22Rv1 (cell line): ENCODE measurements at regions not wholly inside any gene's neighbourhood (a gene's known extent, or its start where the extent isn't known, plus 50 kb on each side); places are given as distances from the start of the nearest gene placed in this dataset.
A peak's percentile ranks its signal among the peaks of the same experiment; 100 is the strongest.

Experiments
- H3K27ac ChIP-seq: fragments of 450-650 bp; 2 replicates; pipeline ENCODE4 v1.5.1; 2017
- ZFX ChIP-seq: fragments of 450-650 bp; IDR thresholded peaks from 2 replicates; pipeline ENCODE4 v1.6.1; 2017; ENCODE audit warnings: antibody characterized with exemption, borderline replicate concordance
- TF ChIP-seq, protein P1 (sequence below): fragments of 450-650 bp; IDR thresholded peaks from 2 replicates; pipeline ENCODE4 v1.5.1; 2017; ENCODE audit warnings: mild to moderate bottlenecking

DNA sequence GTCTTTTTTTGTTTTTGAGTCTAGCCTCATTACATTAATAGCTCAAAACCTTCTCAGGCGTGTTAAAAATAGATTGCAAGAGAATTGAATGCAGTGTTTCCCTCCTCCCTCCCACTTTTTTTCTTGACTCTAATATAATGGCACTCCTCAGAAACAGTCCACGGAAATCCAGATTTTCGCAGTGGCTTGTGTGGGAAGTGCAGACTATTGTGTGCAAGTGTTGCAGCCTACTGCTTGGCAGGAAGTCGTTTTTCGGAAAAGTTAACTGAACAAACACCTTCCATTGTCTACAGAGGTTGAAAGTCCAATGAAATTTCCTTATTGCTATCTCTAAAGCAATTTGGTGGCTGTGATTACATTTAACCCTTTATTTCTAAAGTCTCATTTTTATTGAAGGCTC, 147.9 kb upstream of the E2F7 start:
- H3K27ac ChIP-seq = no peak overlapping the region
- TF ChIP-seq ZFX = no peak
- TF ChIP-seq, protein P1, sequence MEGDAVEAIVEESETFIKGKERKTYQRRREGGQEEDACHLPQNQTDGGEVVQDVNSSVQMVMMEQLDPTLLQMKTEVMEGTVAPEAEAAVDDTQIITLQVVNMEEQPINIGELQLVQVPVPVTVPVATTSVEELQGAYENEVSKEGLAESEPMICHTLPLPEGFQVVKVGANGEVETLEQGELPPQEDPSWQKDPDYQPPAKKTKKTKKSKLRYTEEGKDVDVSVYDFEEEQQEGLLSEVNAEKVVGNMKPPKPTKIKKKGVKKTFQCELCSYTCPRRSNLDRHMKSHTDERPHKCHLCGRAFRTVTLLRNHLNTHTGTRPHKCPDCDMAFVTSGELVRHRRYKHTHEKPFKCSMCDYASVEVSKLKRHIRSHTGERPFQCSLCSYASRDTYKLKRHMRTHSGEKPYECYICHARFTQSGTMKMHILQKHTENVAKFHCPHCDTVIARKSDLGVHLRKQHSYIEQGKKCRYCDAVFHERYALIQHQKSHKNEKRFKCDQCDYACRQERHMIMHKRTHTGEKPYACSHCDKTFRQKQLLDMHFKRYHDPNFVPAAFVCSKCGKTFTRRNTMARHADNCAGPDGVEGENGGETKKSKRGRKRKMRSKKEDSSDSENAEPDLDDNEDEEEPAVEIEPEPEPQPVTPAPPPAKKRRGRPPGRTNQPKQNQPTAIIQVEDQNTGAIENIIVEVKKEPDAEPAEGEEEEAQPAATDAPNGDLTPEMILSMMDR = no peak

DNA sequence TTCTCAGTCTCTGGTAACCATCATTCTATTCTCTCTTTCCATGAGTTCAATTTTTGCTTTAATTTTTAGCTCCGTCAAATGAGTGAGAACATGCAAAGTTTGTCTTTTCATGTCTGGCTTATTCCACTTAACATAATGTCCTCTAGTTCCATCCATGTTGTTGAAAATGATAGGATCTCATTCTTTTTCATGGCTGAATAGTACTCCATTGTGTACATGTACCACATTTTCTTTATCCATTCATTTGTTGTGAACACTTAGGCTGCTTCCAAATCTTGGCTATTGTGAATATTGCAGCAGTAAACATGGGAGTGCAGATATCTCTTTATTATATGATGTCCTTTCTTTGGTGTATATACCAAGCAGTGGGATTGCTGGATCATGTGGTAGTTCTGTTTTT, 145.4 kb upstream of the E2F7 start:
- no peak for TF ChIP-seq ZFX
- TF ChIP-seq, protein P1 = no peak
- no peak overlapping the region for H3K27ac ChIP-seq

DNA sequence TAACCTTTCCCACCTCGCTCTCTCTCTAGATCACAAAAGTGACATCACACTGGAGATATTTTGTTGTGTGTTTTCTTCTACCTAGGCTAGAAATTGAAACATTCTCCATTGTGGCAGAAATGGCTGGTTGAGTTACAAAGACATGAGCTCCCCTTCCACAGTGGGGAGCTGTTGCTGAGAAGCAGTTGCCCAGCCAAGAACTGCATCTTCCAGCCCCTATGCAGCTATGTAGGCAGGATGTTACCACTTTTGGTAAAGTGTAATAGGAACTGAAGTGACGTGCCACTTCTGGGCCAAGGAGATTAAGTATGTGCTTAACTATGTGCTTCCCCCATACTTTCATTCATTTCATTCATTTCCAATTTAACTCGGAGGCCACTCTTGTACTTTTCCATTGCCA, 138.7 kb upstream of the E2F7 start:
- no peak for TF ChIP-seq ZFX
- TF ChIP-seq, protein P1 = peak; percentile 28
- H3K27ac ChIP-seq = no peak overlapping the region

DNA sequence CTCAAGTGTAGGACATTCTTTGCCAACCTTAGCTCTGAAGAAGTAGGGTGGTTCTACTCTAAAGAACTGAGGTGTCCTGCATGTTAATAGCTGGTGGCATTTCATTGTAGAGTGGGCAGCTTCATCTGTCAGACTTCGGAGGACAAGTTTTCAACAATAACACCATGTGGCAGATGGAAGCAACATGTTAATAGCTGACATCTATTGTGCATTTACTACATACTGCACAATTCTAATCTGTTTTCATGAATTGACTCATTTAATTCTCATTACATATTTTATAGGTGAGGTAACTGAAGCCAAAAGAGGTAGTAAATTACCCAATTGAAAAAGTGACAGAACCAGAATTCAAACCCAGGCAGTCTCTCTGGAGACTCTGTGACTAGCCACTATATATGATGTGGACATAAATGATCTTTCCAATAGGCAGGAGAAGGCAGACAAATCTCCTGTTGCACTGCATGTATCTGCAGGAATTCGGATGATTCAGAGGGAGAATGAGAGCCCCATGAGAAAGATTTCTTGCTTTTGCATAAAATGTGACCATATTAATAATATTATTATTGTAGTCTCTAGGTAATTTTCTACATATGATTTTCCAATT, 137.2 kb upstream of the E2F7 start:
- H3K27ac ChIP-seq = no peak overlapping the region
- TF ChIP-seq, protein P1 = no peak
- no peak for TF ChIP-seq ZFX

DNA sequence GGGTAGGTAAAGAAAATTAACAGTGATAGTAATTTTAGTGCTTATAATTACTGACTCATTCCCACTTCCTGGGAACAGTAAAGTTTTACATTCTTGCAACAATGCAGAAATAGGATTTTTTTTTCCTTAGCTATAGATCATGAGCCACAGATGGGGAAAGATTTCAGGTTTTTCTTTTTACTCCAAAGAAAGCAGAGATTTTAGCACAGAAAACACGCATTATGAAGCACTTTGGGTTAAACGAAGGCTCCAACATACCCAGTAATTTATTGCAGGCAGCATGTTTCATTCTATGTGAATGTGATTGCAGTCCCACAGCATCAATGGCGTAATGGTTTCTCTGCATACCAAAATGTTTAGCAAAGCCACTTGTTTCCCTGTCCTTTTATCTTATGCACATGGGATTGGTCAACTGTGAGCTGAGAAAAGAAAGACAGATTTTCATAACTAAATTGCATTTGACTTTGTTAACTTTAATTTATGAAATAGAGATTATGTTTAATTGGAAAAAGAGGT, 124.6 kb upstream of the E2F7 start:
- TF ChIP-seq, protein P1 = no peak
- no peak for TF ChIP-seq ZFX
- H3K27ac ChIP-seq = no peak overlapping the region

DNA sequence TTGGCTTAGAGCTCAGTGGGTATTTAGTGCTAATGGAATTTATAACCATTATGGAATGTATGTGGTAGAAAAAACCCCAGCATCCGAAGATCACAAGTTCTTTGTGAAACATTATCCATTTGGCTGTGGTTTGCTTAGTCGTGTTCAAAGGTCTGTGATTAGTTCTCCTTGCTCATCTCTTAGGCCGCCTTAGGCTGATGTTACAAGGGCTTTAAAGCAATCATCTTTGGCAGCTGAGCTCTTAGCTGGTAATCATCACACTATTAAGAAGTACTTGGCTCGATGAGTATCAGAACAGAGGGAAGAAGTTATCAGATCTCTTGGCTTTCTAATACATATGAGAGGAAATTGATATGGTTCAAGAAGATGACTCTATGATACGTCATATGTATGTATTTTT, 124.1 kb upstream of the E2F7 start:
- no peak overlapping the region for H3K27ac ChIP-seq
- no peak for TF ChIP-seq ZFX
- TF ChIP-seq, protein P1 = no peak

DNA sequence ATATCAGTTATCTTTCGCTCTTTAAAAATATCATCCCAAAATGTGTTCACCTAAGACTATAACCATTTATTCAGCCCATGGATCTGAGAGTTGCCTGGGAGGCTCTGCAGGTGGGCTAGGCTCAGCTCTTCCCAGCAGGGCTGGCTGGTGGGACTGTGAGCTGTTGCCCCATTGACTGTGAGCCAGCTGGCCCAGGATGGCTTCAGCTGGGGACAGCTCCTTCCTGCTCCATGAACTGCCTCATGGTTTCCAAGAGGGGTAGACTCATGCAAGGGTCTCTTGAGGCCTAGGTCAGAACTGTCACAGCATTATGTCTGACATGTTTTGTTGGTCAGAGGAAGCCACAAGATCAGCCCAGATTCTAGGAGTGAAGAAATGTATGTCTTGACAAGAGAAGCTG, 114.1 kb upstream of the E2F7 start:
- H3K27ac ChIP-seq = no peak overlapping the region
- TF ChIP-seq ZFX = no peak
- TF ChIP-seq, protein P1 = no peak
